ENCODE measurements at regions not wholly inside any gene's neighbourhood (a gene's known extent, or its start where the extent isn't known, plus 50 kb on each side); places are given as distances from the start of the nearest gene placed in this dataset.

GRCh38 chr12:24045816-24046257 is 96.4 kb upstream of the SOX5 start:
- DNase-seq (ENCODE audit: low read depth in 2 of 2), result no peak

DNA sequence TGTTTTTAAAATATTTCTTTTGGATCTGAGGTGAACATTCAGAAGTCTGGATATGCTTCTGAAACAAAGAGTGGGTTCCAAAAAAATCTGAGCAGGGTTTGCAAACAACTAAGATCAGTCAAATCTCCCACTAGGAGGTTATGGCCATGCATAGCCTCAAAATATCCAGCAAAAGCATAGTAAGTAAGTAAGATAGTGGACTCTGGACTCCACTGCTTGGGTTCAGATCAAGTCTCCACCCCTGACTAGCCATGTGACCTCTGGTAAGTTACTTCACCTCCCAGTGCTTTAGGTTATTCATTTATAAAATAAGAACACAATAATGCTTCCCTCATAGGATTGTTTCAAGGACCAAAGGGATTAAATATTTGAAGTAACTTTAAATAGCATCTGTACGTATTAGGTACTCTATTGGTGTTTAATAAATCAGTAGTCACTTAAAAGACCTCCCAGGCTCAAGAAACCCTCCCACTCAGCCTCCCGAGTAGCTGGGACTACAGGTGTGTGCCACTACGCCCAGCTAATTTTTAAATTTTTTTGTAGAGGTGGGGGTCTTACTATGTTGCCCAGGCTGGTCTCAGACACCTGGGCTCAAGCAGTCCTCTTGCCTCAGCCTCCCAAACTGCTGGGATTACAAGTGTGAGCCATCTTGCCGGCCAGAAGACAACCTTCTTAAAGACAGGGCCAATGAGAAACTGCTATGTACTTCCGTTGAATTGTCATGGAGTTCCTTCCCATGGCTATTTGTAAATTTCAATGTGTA is 95.7 kb upstream of the SOX5 start:
- no peak for DNase-seq (ENCODE audit: low read depth in 2 of 2)

DNA sequence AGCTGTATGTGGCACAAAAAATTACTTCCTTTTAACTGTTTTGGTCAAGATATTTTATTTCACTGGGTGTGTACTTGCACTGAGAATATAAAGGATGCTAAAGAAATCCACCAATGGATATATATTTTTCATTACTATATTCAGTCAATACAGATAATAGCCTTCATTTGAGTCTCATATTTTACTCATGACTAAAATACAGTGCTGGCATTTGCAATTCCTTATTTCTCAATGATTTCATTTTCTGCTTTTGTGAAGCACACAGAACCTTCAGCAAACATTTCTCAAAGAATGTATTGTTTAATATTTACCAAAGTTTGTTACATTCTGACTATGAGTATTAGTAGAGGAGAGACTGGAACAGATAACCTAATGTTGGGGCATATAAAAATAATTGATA is 93.2 kb upstream of the SOX5 start:
- DNase-seq (ENCODE audit: low read depth in 2 of 2), result no peak

- DNase-seq (ENCODE audit: low read depth in 2 of 2), result no peak
These were observed 89.6 kb upstream of the SOX5 start for GRCh38 chr12:24039113-24039525.

- DNase-seq (ENCODE audit: low read depth in 2 of 2), result no peak
These were observed 88.9 kb upstream of the SOX5 start for GRCh38 chr12:24038211-24038997.

DNA sequence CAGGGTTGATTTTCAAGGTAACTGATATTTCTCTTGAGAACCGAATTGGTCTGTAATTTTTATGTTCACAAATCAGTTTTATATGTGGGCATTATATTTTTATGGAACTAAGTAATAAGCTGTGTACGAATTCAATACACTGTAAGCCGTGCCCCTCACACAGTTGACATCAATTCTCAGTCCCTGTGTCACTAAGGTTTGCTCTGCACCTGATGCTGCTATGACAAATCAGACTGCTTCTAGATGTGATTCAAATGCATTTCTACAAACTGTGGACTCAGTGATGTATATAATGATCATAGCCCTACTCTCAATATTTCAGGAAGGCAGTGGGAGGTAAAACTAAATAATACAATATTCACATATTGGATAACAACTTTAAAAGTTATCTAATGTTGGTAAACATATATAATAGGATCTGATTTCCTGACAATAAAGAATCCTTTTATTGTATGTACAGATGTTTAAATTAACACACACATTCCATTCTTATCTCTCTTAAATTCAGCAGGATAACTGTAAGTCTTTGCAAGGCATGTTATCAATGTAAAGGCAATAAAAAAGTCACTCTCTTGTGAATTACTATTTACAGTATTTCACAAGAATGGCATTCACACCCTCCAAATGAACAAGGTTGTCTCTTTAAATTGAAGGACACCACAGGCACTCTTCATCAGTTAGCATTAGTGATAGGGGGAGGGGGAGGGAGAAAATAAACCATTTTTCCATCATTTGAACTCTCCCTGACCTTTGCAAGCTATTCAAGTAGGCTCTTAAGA is 87.2 kb upstream of the SOX5 start:
- DNase-seq (ENCODE audit: low read depth in 2 of 2), result no peak

DNA sequence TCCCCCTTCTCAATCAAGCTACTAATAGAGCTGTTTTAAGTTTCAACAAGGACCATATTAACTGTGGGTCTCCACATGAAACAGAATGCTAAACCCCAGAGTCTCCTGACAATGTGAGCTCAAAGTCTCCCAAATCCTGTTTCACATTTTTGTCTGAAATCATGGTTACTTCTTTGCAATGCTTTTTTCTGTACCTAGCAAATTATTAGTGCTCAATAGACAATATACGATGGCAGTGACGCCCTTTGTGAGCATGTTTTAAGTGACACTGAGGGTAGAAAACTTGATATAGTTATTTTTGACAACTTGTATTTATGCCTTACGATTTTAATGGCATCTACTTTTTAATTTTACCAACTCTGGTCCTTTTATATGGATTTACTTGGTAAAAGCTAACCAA is 85.4 kb upstream of the SOX5 start:
- DNase-seq (ENCODE audit: low read depth in 2 of 2), result no peak

- DNase-seq (ENCODE audit: low read depth in 2 of 2), result no peak
These were observed 84.7 kb upstream of the SOX5 start for GRCh38 chr12:24034160-24034559.

DNA sequence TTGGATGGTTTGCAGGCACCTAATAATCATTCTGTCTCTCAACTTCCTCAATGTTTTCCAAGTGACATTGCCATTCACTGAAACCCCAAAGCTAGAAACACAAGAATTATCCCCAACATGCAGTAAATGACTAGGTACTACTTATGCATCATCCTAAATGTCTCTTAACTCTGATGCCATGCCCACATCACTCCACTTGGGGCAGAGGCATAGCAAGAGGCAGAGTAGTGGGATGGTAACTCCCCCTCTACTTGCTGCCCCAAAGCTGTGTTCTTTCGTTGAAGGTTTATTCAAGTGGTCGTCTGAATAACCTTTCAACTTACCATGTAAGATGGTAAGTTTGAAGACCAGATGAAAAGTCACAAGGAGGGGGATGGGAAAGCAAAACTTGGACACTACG is 77.9 kb upstream of the SOX5 start:
- DNase-seq (ENCODE audit: low read depth in 2 of 2), result no peak

GRCh38 chr12:24025153-24025798 is 75.8 kb upstream of the SOX5 start:
- no peak for DNase-seq (ENCODE audit: low read depth in 2 of 2)

- DNase-seq (ENCODE audit: low read depth in 2 of 2), result no peak
These were observed 73.6 kb upstream of the SOX5 start for GRCh38 chr12:24023081-24023480.

DNA sequence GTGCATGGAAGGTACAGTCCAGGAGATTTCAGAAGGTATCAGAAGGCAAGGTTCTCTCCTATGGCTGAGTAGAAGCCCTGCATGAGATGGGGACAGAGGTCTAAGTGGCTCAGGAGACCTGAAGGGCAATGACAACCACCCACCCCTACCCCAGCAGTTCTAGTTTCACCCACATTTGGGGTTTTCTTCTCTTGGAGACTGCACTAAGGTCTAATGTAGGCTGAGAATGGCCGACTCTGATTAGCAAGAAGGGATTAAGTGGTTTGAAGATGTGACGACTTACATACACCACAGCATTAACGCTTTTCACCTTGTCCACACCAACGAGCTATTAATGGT is 71.7 kb upstream of the SOX5 start:
- no peak for DNase-seq (ENCODE audit: low read depth in 2 of 2)

DNA sequence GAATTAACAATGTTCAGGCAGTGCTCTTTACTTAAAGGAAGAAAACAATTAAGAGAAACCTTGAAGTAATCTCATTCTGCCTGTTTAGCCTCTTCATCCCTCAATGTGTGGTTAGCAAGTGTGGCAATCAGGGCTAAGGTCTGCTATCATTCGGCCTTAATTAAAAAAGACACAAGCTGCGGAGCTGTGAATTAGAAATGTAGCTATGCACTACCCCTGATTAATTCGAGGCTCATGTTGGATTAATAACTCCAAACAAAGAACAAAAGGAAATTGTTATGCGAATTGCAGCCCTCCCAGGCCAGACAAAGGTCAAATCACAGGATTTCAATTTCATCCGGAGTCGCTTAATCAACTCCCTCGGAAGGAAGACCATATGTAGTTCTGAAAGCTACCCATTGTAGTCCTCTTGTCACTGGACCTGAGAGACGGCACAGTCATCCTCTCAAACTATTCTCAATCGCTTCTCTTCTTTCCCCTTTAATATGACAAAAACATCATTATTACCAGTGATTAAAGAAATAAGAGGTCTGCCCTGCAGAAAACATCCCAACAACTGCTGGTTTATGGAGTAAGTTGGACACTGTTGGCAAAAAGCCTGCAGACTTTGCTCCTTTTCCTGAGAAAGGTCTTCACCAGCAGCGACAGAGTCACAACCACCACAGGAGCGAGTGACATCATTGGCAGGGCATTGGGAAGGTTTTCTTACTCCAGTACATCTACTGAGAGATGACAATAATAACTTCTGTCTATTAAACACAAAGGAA is 71.1 kb upstream of the SOX5 start:
- no peak for DNase-seq (ENCODE audit: low read depth in 2 of 2)

- DNase-seq (ENCODE audit: low read depth in 2 of 2), result no peak
These were observed 66.3 kb upstream of the SOX5 start for GRCh38 chr12:24015833-24016160.

DNA sequence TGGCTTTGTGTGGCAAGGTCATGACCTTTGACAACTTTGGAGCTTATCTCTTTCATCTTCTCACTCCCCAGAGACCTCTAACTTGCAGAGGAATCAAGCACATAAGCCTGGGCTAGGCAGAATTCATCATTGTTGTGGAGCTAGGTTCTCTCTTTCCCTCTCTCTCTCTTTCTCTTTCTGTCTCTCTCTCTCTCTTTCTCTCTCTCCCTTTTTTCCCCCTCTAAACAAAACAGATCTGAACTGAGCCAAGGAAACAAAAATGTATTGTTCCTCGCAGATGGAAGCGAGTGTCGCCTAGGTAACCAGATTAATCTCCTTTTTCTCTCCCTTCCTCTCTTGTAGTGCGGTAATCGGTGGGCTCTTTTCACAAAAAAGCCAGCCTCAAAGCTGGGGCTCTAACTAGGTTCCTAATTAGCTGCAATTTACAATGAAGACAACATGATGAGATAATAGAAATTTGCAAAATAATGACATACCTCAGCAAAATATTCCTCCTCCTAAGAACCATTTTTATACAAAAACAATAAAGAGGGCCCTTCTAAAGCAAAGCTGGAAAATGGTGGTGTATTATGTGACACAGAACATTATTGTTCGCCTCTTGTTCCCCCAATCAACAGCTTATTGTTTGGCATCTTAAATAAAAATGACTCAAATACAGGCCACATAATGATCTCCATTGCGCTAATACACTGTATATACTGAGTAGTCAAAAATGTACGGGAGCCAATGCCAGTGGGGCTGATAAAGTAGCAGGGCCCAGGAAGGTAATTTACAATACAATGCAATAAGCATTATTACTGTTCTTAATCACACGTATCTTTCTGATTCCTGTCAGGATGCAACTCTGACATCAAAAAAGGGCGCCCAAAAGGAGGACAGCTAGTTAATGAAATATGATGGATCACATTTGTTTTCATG is 65.7 kb upstream of the SOX5 start:
- DNase-seq (ENCODE audit: low read depth in 2 of 2), result no peak

- no peak for DNase-seq (ENCODE audit: low read depth in 2 of 2)
These were observed 64.8 kb upstream of the SOX5 start for GRCh38 chr12:24014240-24014639.

- DNase-seq (ENCODE audit: low read depth in 2 of 2), result no peak
These were observed 63.1 kb upstream of the SOX5 start for GRCh38 chr12:24012528-24012927.

DNA sequence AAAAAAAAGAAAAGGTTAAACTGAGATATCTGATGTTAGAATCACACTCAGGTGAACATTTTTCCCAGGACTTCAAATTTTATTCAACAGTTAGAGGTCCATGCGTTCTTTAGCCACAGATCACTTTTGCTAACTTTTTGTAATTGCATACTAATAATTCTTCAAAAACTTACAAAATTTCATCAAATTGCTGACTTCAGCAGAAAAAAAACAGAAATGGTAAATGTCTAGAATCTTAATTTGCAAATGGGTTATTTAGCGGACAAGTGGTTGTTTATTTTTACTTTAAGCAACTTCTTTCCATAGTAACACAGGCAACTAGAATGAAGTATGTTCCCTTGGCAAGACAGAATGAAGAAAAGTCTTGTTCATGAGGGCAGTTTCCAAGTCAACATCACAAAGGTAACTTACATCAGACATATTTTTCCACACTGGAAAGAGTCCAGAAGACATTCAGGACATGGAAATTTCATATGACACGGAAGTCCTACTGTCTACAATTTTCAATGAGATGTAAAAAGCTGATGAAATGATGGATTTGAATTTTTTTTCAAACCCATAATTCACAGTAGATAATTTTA is 62.5 kb upstream of the SOX5 start:
- DNase-seq (ENCODE audit: low read depth in 2 of 2), result no peak

DNA sequence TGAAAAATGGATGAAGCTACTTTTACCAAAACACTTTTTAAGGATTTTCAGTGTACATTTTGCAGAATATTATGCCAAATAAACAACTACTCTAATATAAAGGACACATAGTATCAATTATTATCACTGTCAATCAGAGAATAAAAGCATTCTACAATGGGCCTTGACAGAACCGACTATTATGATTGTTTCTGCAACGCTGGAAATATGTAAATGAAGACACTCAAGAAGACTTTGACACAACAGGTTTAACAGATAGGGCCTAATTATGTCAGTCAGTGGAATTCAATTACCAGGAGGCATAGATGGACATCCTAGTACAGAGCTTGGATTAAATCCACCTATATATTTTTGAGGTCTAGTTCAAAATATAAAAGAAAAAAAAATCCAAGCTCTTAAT is 58.7 kb upstream of the SOX5 start:
- DNase-seq (ENCODE audit: low read depth in 2 of 2), result no peak
